ENCODE measurements at regions not wholly inside any gene's neighbourhood (a gene's known extent, or its start where the extent isn't known, plus 50 kb on each side); places are given as distances from the start of the nearest gene placed in this dataset.

DNA sequence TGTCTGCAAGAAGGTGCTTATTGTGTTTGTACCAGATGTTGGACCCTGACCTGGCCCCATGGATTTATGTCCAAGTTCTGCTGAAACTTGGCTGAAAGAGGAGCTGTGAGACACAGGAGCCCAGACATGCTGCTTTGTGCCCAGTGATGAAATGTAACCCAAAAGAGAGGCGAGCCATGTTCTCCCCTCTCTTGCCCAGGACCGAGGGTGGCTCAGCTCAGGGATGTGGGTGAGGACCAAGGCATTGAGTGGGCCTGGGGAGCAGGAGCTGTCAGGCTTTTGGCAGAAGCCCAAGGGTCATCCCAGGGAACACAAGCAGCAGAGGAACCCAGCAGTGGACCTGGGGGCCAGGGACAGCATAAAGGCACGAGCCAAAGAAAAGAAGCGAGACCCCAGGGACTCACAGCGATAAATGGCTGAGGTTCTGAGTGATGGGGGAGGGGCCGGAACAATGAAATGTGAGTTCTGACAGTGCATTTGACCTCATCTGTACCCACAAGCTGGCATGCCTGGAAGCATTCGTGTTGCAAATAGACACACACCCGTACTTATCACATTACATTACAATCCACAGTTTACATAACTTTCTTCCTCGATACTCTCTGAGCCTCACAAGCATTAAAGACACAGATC is 363.4 kb upstream of the JARID2 start:
- TF ChIP-seq, protein P1, sequence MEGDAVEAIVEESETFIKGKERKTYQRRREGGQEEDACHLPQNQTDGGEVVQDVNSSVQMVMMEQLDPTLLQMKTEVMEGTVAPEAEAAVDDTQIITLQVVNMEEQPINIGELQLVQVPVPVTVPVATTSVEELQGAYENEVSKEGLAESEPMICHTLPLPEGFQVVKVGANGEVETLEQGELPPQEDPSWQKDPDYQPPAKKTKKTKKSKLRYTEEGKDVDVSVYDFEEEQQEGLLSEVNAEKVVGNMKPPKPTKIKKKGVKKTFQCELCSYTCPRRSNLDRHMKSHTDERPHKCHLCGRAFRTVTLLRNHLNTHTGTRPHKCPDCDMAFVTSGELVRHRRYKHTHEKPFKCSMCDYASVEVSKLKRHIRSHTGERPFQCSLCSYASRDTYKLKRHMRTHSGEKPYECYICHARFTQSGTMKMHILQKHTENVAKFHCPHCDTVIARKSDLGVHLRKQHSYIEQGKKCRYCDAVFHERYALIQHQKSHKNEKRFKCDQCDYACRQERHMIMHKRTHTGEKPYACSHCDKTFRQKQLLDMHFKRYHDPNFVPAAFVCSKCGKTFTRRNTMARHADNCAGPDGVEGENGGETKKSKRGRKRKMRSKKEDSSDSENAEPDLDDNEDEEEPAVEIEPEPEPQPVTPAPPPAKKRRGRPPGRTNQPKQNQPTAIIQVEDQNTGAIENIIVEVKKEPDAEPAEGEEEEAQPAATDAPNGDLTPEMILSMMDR (IDR thresholded peaks at IDR 0.05; ENCODE audit: insufficient read depth, low read length, poor library complexity, severe bottlenecking), result no peak
- no peak for TF ChIP-seq EZH2phosphoT487 (conservative IDR thresholded peaks at IDR 0.05; ENCODE audit: low read length)
